Brain microvascular endothelial cell (primary cell): ENCODE measurements at regions not wholly inside any gene's neighbourhood (a gene's known extent, or its start where the extent isn't known, plus 50 kb on each side); places are given as distances from the start of the nearest gene placed in this dataset.

Experiments
- DNase-seq: peaks from one replicate; pipeline ENCODE4 v3.0.0-alpha.2; 2020
- H3K27ac ChIP-seq: fragments of 250-450 bp; sonication (Bioruptor Pico); 2 replicates; pipeline ENCODE4 v1.5.1; 2020; ENCODE audit warnings: mild to moderate bottlenecking, moderate library complexity
- H3K27me3 ChIP-seq: fragments of 250-450 bp; sonication (Bioruptor Pico); replicated peaks from 2 replicates; pipeline ENCODE4 v1.5.1; 2020; ENCODE audit warnings: mild to moderate bottlenecking
- H3K36me3 ChIP-seq: fragments of 250-450 bp; sonication (Bioruptor Pico); replicated peaks from 2 replicates; pipeline ENCODE4 v1.5.1; 2020; ENCODE audit warnings: mild to moderate bottlenecking
- H3K4me3 ChIP-seq: 2 replicates; pipeline ENCODE4 v1.5.1; 2011; ENCODE audit warnings: low read depth, mild to moderate bottlenecking, control low read depth, low read length, moderate library complexity
- CTCF ChIP-seq: IDR thresholded peaks from 2 replicates; pipeline ENCODE4 v1.5.1; 2011; ENCODE audit warnings: low read depth, mild to moderate bottlenecking, moderate library complexity, low read length, control low read depth, inconsistent platforms; ENCODE audit errors: missing control alignments
- in situ Hi-C: cut with HindIII; loops from 2 replicates; pipeline ENCODE4 v1.10.0; 2017; ENCODE audit warnings: low sequenced_read_pairs, low pct_ligation_motif_present

- no peak for DNase-seq
- in situ Hi-C loops = no loop called here
- no peaks in the 10 kb centered on the region for H3K27me3 ChIP-seq
- no peak overlapping the region for H3K27ac ChIP-seq
- no peak overlapping the region for H3K4me3 ChIP-seq
- no peak for TF ChIP-seq CTCF
- H3K36me3 ChIP-seq = no peaks in the 10 kb centered on the region
Observed at GRCh38 chr14:39974036-39974435, 541.8 kb upstream of the FBXO33 start.

GRCh38 chr14:39972704-39973103 is 540.5 kb upstream of the FBXO33 start:
- DNase-seq = no peak
- TF ChIP-seq CTCF = no peak
- in situ Hi-C loops = no loop called here

GRCh38 chr14:39967885-39968284 is 535.7 kb upstream of the FBXO33 start:
- Histone ChIP-seq H3K27me3 (no peaks in the 10 kb centered on the region), H3K27ac (no peak overlapping the region), H3K4me3 (no peak overlapping the region), H3K36me3 (no peaks in the 10 kb centered on the region)
- in situ Hi-C loops = no loop called here
- no peak for DNase-seq
- no peak for TF ChIP-seq CTCF

More at GRCh38 chr14:39972704-39973103, 540.5 kb upstream of the FBXO33 start:
- H3K27ac ChIP-seq = no peak overlapping the region
- no peaks in the 10 kb centered on the region for H3K27me3 ChIP-seq
- H3K36me3 ChIP-seq = no peaks in the 10 kb centered on the region
- no peak overlapping the region for H3K4me3 ChIP-seq

GRCh38 chr14:39957987-39958386 is 525.8 kb upstream of the FBXO33 start:
- Histone ChIP-seq H3K27ac (no peak overlapping the region), H3K36me3 (no peaks in the 10 kb centered on the region), H3K27me3 (no peaks in the 10 kb centered on the region), H3K4me3 (no peak overlapping the region)
- DNase-seq = no peak
- in situ Hi-C loops = no loop called here
- TF ChIP-seq CTCF = no peak

GRCh38 chr14:39957290-39957689 is 525.1 kb upstream of the FBXO33 start:
- Histone ChIP-seq H3K27me3 (no peaks in the 10 kb centered on the region), H3K27ac (no peak overlapping the region), H3K36me3 (no peaks in the 10 kb centered on the region), H3K4me3 (no peak overlapping the region)
- no peak for DNase-seq
- in situ Hi-C loops = no loop called here
- no peak for TF ChIP-seq CTCF

- in situ Hi-C loops = no loop called here
- Histone ChIP-seq H3K36me3 (no peaks in the 10 kb centered on the region), H3K4me3 (no peak overlapping the region), H3K27ac (no peak overlapping the region), H3K27me3 (no peaks in the 10 kb centered on the region)
- no peak for TF ChIP-seq CTCF
- no peak for DNase-seq
Observed at GRCh38 chr14:39956372-39956771, 524.1 kb upstream of the FBXO33 start.
